ENCODE measurements at regions not wholly inside any gene's neighbourhood (a gene's known extent, or its start where the extent isn't known, plus 50 kb on each side); places are given as distances from the start of the nearest gene placed in this dataset.

DNA sequence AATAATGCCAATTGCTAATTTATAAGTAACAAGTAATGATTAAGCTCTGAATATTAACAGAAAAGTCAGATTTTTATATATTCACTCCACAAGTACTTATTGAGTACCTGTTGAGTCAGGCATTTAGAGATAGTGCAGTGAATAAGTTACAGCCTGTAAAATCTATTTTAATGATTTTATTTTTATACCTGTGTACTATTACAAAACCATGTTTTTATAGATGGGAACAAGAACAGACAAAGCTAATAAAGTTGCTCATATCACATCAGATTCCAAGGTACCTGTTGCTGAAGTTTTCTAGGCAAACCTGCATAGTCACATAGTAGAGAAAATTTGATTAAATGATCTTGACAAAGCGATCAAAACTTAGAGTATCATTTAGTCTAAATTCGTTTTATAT, 623.7 kb downstream of the EFNA5 start:
- Histone ChIP-seq H3K4me1 (ENCODE audit: insufficient read depth, low read length) (no peaks in the 10 kb centered on the region), H3T11ph (ENCODE audit: low read length) (no peak overlapping the region), H3K79me2 (ENCODE audit: insufficient read depth, low read length) (no peaks in the 10 kb centered on the region), H4K20me1 (ENCODE audit: control insufficient read depth, insufficient read depth, insufficient read length) (no peaks in the 10 kb centered on the region), H2BK12ac (ENCODE audit: insufficient read length, low read depth, low read length) (no peak overlapping the region), H3K14ac (ENCODE audit: insufficient read depth, low read length) (no peak overlapping the region), H3K4me2 (ENCODE audit: insufficient read depth, insufficient read length, low read length) (no peak overlapping the region), H3K27ac (ENCODE audit: insufficient read length, low read depth, low read length) (no peak overlapping the region), H3K23me2 (ENCODE audit: insufficient read length, low read depth, low read length, poor library complexity, severe bottlenecking) (no peaks in the 10 kb centered on the region), H2AK5ac (ENCODE audit: insufficient read length, low read length) (no peak overlapping the region), H2BK120ac (ENCODE audit: low read depth, low read length, poor library complexity, severe bottlenecking) (no peak overlapping the region), H2AFZ (ENCODE audit: low read length) (no peak overlapping the region), H2BK15ac (ENCODE audit: low read depth, low read length) (no peak overlapping the region), H4K91ac (ENCODE audit: insufficient read length, low read depth, low read length) (no peak overlapping the region), H4K8ac (replicated peaks; ENCODE audit: insufficient read length, low read depth, low read length) (no peak overlapping the region), H3K56ac (ENCODE audit: insufficient read length, low read depth, low read length) (no peak overlapping the region), H3K27me3 (ENCODE audit: insufficient read depth, low read length) (no peaks in the 10 kb centered on the region), H3K23ac (ENCODE audit: insufficient read length, low read depth, low read length) (no peak overlapping the region), H3K79me1 (ENCODE audit: insufficient read depth, low read depth, low read length, poor library complexity, severe bottlenecking) (no peaks in the 10 kb centered on the region), H2BK20ac (ENCODE audit: low read depth, low read length, poor library complexity, severe bottlenecking) (no peak overlapping the region), H2BK5ac (ENCODE audit: insufficient read length, low read length) (no peak overlapping the region), H3K9me3 (ENCODE audit: control insufficient read depth, low read depth, low read length) (no peaks in the 10 kb centered on the region), H3K9ac (ENCODE audit: extremely low read depth, insufficient read length, low read length) (no peak overlapping the region), H4K5ac (ENCODE audit: insufficient read length, low read depth, low read length) (no peak overlapping the region), H3K18ac (ENCODE audit: insufficient read length, low read depth, low read length) (no peak overlapping the region), H3K4ac (ENCODE audit: low read depth, low read length) (no peak overlapping the region)
- peaks cover 0 to 5% (median 3%) of the 10 kb centered on the region in 3 experiments; a peak in 6 of 7 replicates for H3K36me3 Mint-ChIP-seq (ENCODE audit: insufficient read depth in 1 of 3, low read depth in 3 of 3)
- H3K27me3 Mint-ChIP-seq (ENCODE audit: low read depth): no peaks in the 10 kb centered on the region
- TF ChIP-seq CTCF (conservative IDR thresholded peaks at IDR 0.05): no peak
- peaks cover 0 to 4% of the 10 kb centered on the region in 2 experiments; a peak in 1 of 4 replicates for H3K4me1 Mint-ChIP-seq
- H3K27ac Mint-ChIP-seq: no peak overlapping the region
- DNase-seq: no peak
- H3K4me3 Mint-ChIP-seq: no peak overlapping the region
- peaks cover 4 to 8% of the 10 kb centered on the region in 2 experiments; a peak in 4 of 5 replicates for H3K9me3 Mint-ChIP-seq
- whole genome bisulfite sequencing (ENCODE audit: extremely low coverage, insufficient read length, low lambda C conversion rate): no CpG with 5 or more reads among the region's 2 CpGs
